MCF 10A (cell line): ENCODE measurements at regions not wholly inside any gene's neighbourhood (a gene's known extent, or its start where the extent isn't known, plus 50 kb on each side); places are given as distances from the start of the nearest gene placed in this dataset.

Source experiments
- BruUV-seq: library from RNA; stranded (reverse); fragments of 400-500 nt; replicated peaks from 2 replicates; lab custom pipeline; 2021; lab: Mats Ljungman, UMichigan
- CTCF ChIA-PET: fragments of 300-600 bp; sonication (Branson Sonifier 250); formaldehyde crosslinking; extraction: SDS; loops from one replicate; lab custom pipeline; 2021; ENCODE audit warnings: antibody characterized with exemption, inconsistent platforms; lab: Yijun Ruan, JAX
- POLR2A ChIA-PET: fragments of 300-600, 350-650 bp; sonication (Branson Sonifier 250); formaldehyde crosslinking; extraction: SDS; loops from one replicate; lab custom pipeline; 2020; ENCODE audit warnings: antibody characterized with exemption, inconsistent platforms; lab: Yijun Ruan, JAX
- DNase-seq: peaks from one replicate; pipeline ENCODE4 v3.0.0-alpha.2; 2018; ENCODE audit not compliant: unreplicated experiment
- H3K27ac Mint-ChIP-seq: one replicate; pipeline ENCODE4 v1.8.0; 2022; ENCODE audit warnings: mild to moderate bottlenecking, low read depth, mixed read lengths; ENCODE audit not compliant: unreplicated experiment
- H3K27me3 Mint-ChIP-seq: one replicate; pipeline ENCODE4 v1.8.0; 2022; ENCODE audit warnings: mixed read lengths; ENCODE audit not compliant: insufficient read depth, unreplicated experiment
- H3K36me3 Mint-ChIP-seq: one replicate; pipeline ENCODE4 v1.8.0; 2022; ENCODE audit warnings: mild to moderate bottlenecking, moderate library complexity, mixed read lengths; ENCODE audit not compliant: insufficient read depth, unreplicated experiment
- H3K4me1 Mint-ChIP-seq: one replicate; pipeline ENCODE4 v1.8.0; 2022; ENCODE audit warnings: mixed read lengths; ENCODE audit not compliant: insufficient read depth, unreplicated experiment
- H3K4me3 Mint-ChIP-seq: one replicate; pipeline ENCODE4 v1.8.0; 2022; ENCODE audit warnings: mild to moderate bottlenecking, moderate library complexity, mixed read lengths; ENCODE audit not compliant: unreplicated experiment
- H3K9me3 Mint-ChIP-seq: one replicate; pipeline ENCODE4 v1.8.0; 2022; ENCODE audit warnings: mixed read lengths; ENCODE audit not compliant: unreplicated experiment
- intact Hi-C: fragments of 100-400 bp; cut with micrococcal nuclease; formaldehyde crosslinking; loops from 2 replicates; pipeline ENCODE4 v1.14.1; 2022
- TF ChIP-seq, protein P1 (sequence below): fragments of 200-600 bp; IDR thresholded peaks from one replicate; pipeline ENCODE4 v1.8.0; 2022; ENCODE audit warnings: antibody characterized with exemption, mild to moderate bottlenecking; ENCODE audit not compliant: unreplicated experiment

DNA sequence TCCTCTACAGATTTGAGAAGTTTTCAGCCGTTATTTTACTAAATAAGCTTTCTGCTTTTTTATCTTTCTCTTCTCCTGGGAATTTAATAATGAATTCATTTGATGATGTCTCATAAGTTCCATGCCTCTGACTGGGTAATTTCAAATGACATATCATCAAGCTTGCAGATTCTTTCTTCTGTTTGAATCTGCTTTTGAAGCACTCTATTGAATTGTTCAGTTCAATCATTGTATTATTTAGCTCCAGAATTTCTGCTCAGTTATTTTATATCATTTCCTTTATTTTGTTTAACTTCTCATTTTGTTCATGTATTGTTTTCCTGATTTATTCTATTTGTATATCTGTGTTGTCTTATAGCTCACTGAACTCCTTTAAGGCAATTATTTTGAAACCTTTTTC, 196.9 kb upstream of the CNTNAP2 start:
- H3K9me3 Mint-ChIP-seq, result peaks cover 23% of the 10 kb centered on the region
- ChIA-PET CTCF (no interaction called here), POLR2A (no interaction called here)
- no peak overlapping the region for H3K4me3 Mint-ChIP-seq
- H3K4me1 Mint-ChIP-seq, result no peaks in the 10 kb centered on the region
- BruUV-seq, result no TSS peak
- H3K27me3 Mint-ChIP-seq, result no peaks in the 10 kb centered on the region
- intact Hi-C loops, result no loop called here
- H3K27ac Mint-ChIP-seq, result no peak overlapping the region
- TF ChIP-seq, protein P1, sequence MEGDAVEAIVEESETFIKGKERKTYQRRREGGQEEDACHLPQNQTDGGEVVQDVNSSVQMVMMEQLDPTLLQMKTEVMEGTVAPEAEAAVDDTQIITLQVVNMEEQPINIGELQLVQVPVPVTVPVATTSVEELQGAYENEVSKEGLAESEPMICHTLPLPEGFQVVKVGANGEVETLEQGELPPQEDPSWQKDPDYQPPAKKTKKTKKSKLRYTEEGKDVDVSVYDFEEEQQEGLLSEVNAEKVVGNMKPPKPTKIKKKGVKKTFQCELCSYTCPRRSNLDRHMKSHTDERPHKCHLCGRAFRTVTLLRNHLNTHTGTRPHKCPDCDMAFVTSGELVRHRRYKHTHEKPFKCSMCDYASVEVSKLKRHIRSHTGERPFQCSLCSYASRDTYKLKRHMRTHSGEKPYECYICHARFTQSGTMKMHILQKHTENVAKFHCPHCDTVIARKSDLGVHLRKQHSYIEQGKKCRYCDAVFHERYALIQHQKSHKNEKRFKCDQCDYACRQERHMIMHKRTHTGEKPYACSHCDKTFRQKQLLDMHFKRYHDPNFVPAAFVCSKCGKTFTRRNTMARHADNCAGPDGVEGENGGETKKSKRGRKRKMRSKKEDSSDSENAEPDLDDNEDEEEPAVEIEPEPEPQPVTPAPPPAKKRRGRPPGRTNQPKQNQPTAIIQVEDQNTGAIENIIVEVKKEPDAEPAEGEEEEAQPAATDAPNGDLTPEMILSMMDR, result no peak
- H3K36me3 Mint-ChIP-seq, result no peaks in the 10 kb centered on the region
- DNase-seq, result no peak

DNA sequence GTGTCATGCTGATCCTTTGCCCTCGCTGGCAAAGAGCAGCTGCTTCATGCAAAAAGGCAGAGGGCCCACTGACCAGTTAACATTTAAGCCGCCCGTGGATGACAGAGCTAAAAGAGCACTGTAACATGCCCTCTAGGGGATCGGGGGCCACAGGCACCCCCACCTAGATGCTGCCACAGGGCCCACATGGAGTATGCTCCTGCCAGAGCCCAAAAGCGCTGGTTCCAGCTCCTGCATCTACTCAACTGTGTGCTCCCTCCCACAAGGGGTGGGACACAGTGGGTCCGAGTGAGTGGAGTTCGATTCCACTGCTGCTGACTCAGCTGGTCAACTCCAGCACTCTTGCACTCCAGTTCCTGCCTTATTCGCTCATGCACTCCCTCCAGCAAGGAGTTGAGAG, 199.8 kb upstream of the CNTNAP2 start:
- no peaks in the 10 kb centered on the region for H3K36me3 Mint-ChIP-seq
- ChIA-PET POLR2A (no interaction called here), CTCF (no interaction called here)
- BruUV-seq, result no TSS peak
- H3K27ac Mint-ChIP-seq, result no peak overlapping the region
- TF ChIP-seq, protein P1, result no peak
- DNase-seq, result no peak
- H3K27me3 Mint-ChIP-seq, result no peaks in the 10 kb centered on the region
- H3K4me1 Mint-ChIP-seq, result no peaks in the 10 kb centered on the region
- intact Hi-C loops, result no loop called here
- peaks cover 23% of the 10 kb centered on the region for H3K9me3 Mint-ChIP-seq
- no peak overlapping the region for H3K4me3 Mint-ChIP-seq

DNA sequence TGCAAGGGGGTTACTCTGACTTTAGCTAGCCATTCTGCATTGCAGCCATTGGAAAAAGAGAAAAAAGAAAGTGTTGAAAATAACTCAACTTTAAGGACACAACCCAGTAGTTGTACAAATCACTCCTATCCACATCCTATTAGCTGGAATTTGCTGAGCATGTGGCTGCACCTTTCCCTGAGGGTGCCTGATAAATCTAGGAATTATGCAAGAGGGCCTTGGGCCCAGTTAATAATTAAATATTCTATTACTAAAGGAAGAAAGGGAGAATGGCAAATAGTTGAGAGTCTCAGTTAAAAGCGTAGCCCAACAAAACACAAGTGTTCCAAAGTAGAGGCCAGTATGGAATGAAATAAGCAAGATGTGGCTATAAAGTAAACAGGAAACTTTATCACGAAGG, 200.9 kb upstream of the CNTNAP2 start:
- intact Hi-C loops, result no loop called here
- no peak overlapping the region for H3K4me3 Mint-ChIP-seq
- H3K27ac Mint-ChIP-seq, result no peak overlapping the region
- BruUV-seq, result no TSS peak
- H3K9me3 Mint-ChIP-seq, result peaks cover 23% of the 10 kb centered on the region
- no peaks in the 10 kb centered on the region for H3K27me3 Mint-ChIP-seq
- CTCF ChIA-PET, result interaction anchor here (0.5 to 1.5 kb wide), 2 partner anchors 13 to 1330 kb away, joined by 3 to 4 read pairs; no protein-coding TSS in a partner anchor
- TF ChIP-seq, protein P1, result no peak
- DNase-seq, result no peak
- no peaks in the 10 kb centered on the region for H3K36me3 Mint-ChIP-seq
- no peaks in the 10 kb centered on the region for H3K4me1 Mint-ChIP-seq
- POLR2A ChIA-PET, result interaction anchor here (0.9 kb wide), 1 partner anchor 9 kb away, joined by 3 read pairs; no protein-coding TSS in a partner anchor

DNA sequence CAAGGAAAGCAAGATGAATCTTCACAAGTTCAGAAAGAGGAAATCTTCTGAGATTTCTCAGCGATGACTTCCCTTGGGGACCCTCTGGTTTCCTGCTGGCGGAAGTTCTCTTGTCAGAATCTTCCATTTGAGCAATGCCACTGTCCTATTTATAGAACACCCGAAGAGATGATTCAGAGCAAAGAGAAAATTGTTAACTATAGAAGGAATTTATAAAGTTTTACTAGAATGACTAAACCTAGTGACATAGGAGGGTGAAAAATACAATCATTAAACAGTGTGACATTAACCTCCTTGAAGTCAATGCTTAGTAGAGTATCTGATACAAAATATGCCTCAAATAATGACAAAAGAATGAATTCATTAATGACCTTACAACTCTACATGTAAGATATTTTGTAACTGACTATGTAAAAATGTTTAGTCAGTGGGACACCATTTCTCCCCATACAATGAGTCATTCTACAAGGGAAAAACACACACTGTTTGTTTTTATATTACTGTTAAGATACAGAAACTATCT, 206.5 kb upstream of the CNTNAP2 start:
- intact Hi-C loops, result no loop called here
- Mint-ChIP-seq H3K27ac (no peak overlapping the region), H3K4me3 (no peak overlapping the region), H3K9me3 (no peaks in the 10 kb centered on the region), H3K27me3 (no peaks in the 10 kb centered on the region), H3K4me1 (peaks cover 5% of the 10 kb centered on the region), H3K36me3 (no peaks in the 10 kb centered on the region)
- TF ChIP-seq, protein P1, result no peak
- CTCF ChIA-PET, result no interaction called here
- peak; percentile 13 for DNase-seq
- POLR2A ChIA-PET, result no interaction called here
- BruUV-seq, result no TSS peak
